ENCODE measurements at regions not wholly inside any gene's neighbourhood (a gene's known extent, or its start where the extent isn't known, plus 50 kb on each side); places are given as distances from the start of the nearest gene placed in this dataset.

DNA sequence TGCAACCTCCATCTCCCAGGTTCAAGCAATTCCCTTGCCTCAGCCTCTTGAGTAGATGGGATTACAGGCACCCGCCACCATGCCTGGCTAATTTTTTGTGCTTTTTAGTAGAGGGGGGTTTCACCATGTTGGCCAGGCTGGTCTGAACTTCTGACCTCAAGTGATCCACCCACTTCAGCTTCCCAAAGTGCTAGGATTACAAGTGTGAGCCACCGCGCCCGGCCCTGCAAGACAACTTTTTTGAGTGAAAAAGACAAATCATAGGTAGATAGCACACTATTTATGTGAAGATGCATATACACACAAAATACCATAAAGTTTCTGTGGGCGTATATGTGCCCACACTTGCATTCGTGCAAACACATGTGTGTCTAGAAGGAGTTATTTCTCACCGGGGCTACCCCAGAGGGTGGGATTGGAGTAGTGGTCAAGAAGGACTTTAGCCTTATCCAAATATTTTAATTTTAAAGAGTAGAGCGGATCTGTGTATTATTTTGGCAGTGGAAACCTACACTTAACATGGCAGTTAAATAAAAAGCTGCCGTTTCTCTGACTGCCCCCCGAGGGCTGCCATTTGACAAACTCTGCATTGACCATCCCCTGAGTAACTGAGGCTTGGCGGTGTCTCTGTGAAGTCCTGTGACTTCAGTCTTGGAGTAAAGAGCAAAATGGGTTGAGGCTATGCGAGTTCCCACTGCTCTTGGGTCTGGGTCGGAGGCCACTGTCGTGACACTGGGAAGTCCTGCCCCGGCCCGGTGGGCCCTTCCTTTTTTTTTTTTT, 93.4 kb upstream of the PTCH1 start:
- no peaks in the 10 kb centered on the region for H3K36me3 ChIP-seq
- intact Hi-C loops (cut with DNase I; ENCODE audit: low total_unique reads), result no loop called here
- ATAC-seq (no peak), DNase-seq (no peak)
- no peaks in the 10 kb centered on the region for H3K27me3 ChIP-seq
- no peaks in the 10 kb centered on the region for H3K4me1 ChIP-seq
- H3K9me3 ChIP-seq, result no peaks in the 10 kb centered on the region
- no peak overlapping the region for H3K27ac ChIP-seq
- no peak for TF ChIP-seq POLR2A (IDR thresholded peaks at IDR 0.05)
- TF ChIP-seq, protein P1, sequence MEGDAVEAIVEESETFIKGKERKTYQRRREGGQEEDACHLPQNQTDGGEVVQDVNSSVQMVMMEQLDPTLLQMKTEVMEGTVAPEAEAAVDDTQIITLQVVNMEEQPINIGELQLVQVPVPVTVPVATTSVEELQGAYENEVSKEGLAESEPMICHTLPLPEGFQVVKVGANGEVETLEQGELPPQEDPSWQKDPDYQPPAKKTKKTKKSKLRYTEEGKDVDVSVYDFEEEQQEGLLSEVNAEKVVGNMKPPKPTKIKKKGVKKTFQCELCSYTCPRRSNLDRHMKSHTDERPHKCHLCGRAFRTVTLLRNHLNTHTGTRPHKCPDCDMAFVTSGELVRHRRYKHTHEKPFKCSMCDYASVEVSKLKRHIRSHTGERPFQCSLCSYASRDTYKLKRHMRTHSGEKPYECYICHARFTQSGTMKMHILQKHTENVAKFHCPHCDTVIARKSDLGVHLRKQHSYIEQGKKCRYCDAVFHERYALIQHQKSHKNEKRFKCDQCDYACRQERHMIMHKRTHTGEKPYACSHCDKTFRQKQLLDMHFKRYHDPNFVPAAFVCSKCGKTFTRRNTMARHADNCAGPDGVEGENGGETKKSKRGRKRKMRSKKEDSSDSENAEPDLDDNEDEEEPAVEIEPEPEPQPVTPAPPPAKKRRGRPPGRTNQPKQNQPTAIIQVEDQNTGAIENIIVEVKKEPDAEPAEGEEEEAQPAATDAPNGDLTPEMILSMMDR (IDR thresholded peaks at IDR 0.05 in 4 of 5, conservative IDR thresholded peaks at IDR 0.05 in 1 of 5), result no peak
- no peak overlapping the region for H3K4me3 ChIP-seq
- in situ Hi-C loops (cut with MboI; ENCODE audit: low sequenced_read_pairs in 4 of 4), result no loop called here

DNA sequence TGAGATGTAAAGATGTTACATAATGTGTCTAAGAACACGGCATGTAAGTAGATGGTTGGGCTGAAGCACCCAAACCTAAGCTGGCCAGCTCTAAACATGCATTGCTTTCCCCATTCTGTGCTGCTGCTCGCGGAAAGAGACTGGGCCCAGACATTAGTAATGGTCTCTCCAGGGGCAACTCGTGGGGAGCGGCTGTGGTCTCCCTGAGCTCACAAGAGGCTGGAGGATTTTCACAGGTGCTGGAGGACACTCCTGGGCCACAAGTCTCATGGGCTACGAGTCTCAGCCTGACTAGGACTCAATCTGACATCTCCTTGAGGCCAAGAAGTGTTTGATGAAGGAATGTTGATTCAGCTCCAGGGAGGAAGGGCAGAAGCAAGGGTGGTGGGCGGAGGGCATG, 92.7 kb upstream of the PTCH1 start:
- TF ChIP-seq, protein P1 (IDR thresholded peaks at IDR 0.05 in 4 of 5, conservative IDR thresholded peaks at IDR 0.05 in 1 of 5), result no peak
- TF ChIP-seq POLR2A (IDR thresholded peaks at IDR 0.05), result no peak
- in situ Hi-C loops (cut with MboI; ENCODE audit: low sequenced_read_pairs in 4 of 4) (no loop called here), intact Hi-C loops (cut with DNase I; ENCODE audit: low total_unique reads) (no loop called here)
- Histone ChIP-seq H3K4me1 (no peaks in the 10 kb centered on the region), H3K4me3 (no peak overlapping the region), H3K27ac (no peak overlapping the region), H3K36me3 (no peaks in the 10 kb centered on the region), H3K27me3 (no peaks in the 10 kb centered on the region), H3K9me3 (no peaks in the 10 kb centered on the region)
- DNase-seq (no peak), ATAC-seq (no peak)

DNA sequence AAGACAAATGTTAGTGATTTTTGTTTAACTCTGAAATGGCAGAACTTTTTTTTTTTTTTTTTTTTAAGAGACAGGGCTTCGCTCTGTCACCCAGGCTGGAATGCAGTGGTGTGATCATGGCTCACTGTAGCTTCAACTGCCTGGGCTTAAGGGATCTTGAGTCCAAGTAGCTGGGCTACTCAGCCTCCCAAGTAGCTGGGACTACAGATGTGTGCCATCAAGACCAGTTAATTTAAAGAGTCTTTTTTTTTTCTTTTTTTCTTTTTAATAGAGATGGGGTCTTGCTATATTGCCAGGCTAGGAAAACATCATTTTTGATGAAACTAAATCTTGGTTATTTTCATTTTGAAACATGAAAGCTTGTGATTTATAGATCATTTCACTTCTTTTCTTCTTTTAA, 91.6 kb upstream of the PTCH1 start:
- no peaks in the 10 kb centered on the region for H3K9me3 ChIP-seq
- TF ChIP-seq, protein P1 (IDR thresholded peaks at IDR 0.05 in 4 of 5, conservative IDR thresholded peaks at IDR 0.05 in 1 of 5), result no peak
- no peak for TF ChIP-seq POLR2A (IDR thresholded peaks at IDR 0.05)
- H3K27ac ChIP-seq, result no peak overlapping the region
- H3K36me3 ChIP-seq, result no peaks in the 10 kb centered on the region
- no peaks in the 10 kb centered on the region for H3K27me3 ChIP-seq
- DNase-seq, result no peak
- H3K4me1 ChIP-seq, result no peaks in the 10 kb centered on the region
- intact Hi-C loops (cut with DNase I; ENCODE audit: low total_unique reads), result no loop called here
- no peak overlapping the region for H3K4me3 ChIP-seq
- in situ Hi-C loops (cut with MboI; ENCODE audit: low sequenced_read_pairs in 4 of 4), result no loop called here
- ATAC-seq, result no peak

DNA sequence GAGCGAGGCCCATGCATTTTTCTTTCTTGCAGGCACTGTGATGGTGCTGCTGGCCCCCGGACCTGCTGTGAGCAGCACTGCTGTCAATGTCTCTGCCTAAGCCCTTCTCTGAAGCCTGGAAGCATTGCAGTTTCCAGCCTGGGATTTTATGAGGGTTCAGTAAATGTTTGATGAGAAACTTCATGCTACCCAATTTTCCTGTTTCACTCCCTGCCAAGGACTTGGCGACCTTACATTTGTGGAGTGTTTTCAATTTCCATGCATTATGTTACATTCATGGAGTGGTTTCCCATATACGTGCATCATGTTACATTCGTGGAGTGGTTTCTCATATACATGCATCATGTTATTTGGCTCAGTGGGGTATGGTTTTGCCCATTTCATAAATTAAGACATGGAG, 90.7 kb upstream of the PTCH1 start:
- H3K27me3 ChIP-seq, result no peaks in the 10 kb centered on the region
- no peaks in the 10 kb centered on the region for H3K9me3 ChIP-seq
- no peaks in the 10 kb centered on the region for H3K36me3 ChIP-seq
- no peak overlapping the region for H3K27ac ChIP-seq
- H3K4me1 ChIP-seq, result no peaks in the 10 kb centered on the region
- DNase-seq (no peak), ATAC-seq (no peak)
- no peak overlapping the region for H3K4me3 ChIP-seq
- no peak for TF ChIP-seq POLR2A (IDR thresholded peaks at IDR 0.05)
- TF ChIP-seq, protein P1 (IDR thresholded peaks at IDR 0.05 in 4 of 5, conservative IDR thresholded peaks at IDR 0.05 in 1 of 5), result no peak
- intact Hi-C loops (cut with DNase I; ENCODE audit: low total_unique reads), result no loop called here
- in situ Hi-C loops (cut with MboI; ENCODE audit: low sequenced_read_pairs in 4 of 4), result no loop called here

Data from gastrocnemius medialis (tissue), 4 donors.